Testis (tissue), 2 donors: ENCODE measurements at regions not wholly inside any gene's neighbourhood (a gene's known extent, or its start where the extent isn't known, plus 50 kb on each side); places are given as distances from the start of the nearest gene placed in this dataset.

ENCODE experiments used
- POLR2A ChIP-seq: fragments of 450-650 bp; IDR thresholded peaks from one replicate; pipeline ENCODE4 v1.6.1; 2017; ENCODE audit warnings: antibody characterized with exemption, mild to moderate bottlenecking, moderate library complexity
- TF ChIP-seq, protein P1 (sequence below), 3 experiments: fragments of 450-650 bp in 2 of 3; fragments of 200-600 bp in 1 of 3; sonication (generic) in 1 of 3; IDR thresholded peaks; one replicate each; pipeline ENCODE4 v1.5.1; 2016 to 2019; ENCODE audit warnings: antibody characterized with exemption in 3 of 3, mild to moderate bottlenecking in 2 of 3, moderate library complexity in 1 of 3

DNA sequence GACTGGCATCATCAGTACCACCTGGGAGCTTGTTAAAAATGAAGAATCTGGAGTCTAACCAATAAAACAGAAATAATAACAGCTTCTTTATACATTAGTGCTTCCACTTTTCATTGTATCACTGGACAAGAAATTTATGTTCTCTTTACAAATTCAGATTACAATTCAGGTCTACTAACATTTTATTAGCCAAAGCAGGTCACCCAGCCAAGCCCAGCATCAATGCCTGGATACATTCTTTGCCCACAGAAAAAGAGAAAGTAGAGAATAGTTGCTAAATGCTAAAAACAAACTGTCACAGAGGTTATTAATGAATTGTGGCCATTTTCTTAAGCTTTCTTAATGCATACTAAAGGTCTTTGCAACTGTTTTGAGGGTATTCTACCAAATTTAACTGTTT is 458.3 kb downstream of the BTBD3 start:
- TF ChIP-seq POLR2A, result no peak
- TF ChIP-seq, protein P1, sequence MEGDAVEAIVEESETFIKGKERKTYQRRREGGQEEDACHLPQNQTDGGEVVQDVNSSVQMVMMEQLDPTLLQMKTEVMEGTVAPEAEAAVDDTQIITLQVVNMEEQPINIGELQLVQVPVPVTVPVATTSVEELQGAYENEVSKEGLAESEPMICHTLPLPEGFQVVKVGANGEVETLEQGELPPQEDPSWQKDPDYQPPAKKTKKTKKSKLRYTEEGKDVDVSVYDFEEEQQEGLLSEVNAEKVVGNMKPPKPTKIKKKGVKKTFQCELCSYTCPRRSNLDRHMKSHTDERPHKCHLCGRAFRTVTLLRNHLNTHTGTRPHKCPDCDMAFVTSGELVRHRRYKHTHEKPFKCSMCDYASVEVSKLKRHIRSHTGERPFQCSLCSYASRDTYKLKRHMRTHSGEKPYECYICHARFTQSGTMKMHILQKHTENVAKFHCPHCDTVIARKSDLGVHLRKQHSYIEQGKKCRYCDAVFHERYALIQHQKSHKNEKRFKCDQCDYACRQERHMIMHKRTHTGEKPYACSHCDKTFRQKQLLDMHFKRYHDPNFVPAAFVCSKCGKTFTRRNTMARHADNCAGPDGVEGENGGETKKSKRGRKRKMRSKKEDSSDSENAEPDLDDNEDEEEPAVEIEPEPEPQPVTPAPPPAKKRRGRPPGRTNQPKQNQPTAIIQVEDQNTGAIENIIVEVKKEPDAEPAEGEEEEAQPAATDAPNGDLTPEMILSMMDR (IDR thresholded peaks at IDR 0.05), result no peak
